B cell (primary cell): ENCODE measurements at regions not wholly inside any gene's neighbourhood (a gene's known extent, or its start where the extent isn't known, plus 50 kb on each side); places are given as distances from the start of the nearest gene placed in this dataset.

Experiments
- EZH2 ChIP-seq: IDR thresholded peaks from 2 replicates; pipeline ENCODE4 v1.6.1; 2012; ENCODE audit warnings: borderline replicate concordance, low read depth, mild to moderate bottlenecking, moderate library complexity, low read length; ENCODE audit not compliant: insufficient read depth, poor library complexity, severe bottlenecking
- TF ChIP-seq, protein P1 (sequence below): fragments of 200-600 bp; IDR thresholded peaks from one replicate; pipeline ENCODE4 v1.8.0; 2022; ENCODE audit warnings: antibody characterized with exemption, mild to moderate bottlenecking

DNA sequence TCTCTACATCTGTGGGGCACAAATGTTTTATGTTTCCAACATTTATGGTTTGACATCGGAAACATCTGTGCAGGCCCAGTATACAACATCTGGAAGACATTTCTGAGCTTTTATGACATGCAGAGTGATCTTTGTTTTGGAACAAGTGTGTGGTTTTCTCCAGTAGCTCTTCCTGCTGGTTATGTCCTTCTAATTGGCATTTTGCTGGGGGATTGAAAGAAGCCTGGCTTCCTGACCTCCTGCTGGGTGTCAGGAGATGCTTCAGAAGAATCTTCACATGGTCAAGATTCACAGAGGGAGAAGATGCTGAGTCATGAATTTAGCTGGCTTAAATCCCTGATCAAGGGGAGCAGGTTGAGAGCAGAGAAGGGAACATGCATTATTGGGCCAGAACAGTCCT, 279.5 kb upstream of the MYOCD start:
- TF ChIP-seq, protein P1, sequence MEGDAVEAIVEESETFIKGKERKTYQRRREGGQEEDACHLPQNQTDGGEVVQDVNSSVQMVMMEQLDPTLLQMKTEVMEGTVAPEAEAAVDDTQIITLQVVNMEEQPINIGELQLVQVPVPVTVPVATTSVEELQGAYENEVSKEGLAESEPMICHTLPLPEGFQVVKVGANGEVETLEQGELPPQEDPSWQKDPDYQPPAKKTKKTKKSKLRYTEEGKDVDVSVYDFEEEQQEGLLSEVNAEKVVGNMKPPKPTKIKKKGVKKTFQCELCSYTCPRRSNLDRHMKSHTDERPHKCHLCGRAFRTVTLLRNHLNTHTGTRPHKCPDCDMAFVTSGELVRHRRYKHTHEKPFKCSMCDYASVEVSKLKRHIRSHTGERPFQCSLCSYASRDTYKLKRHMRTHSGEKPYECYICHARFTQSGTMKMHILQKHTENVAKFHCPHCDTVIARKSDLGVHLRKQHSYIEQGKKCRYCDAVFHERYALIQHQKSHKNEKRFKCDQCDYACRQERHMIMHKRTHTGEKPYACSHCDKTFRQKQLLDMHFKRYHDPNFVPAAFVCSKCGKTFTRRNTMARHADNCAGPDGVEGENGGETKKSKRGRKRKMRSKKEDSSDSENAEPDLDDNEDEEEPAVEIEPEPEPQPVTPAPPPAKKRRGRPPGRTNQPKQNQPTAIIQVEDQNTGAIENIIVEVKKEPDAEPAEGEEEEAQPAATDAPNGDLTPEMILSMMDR, result no peak
- TF ChIP-seq EZH2, result no peak
